A673 (cell line): ENCODE measurements at regions not wholly inside any gene's neighbourhood (a gene's known extent, or its start where the extent isn't known, plus 50 kb on each side); places are given as distances from the start of the nearest gene placed in this dataset.

Experiments
- CTCF ChIP-seq: fragments of 300-800, 200-600 bp; sonication (generic); conservative IDR thresholded peaks from 2 replicates; pipeline ENCODE4 v1.5.1; 2017; ENCODE audit warnings: low read depth, mild to moderate bottlenecking, antibody characterized with exemption, low read length, moderate library complexity, mixed read lengths
- EZH2 ChIP-seq: fragments of 200-600 bp; sonication (generic); IDR thresholded peaks from 2 replicates; pipeline ENCODE4 v1.6.1; 2017; ENCODE audit warnings: borderline replicate concordance, low read depth, mild to moderate bottlenecking, mixed read lengths, antibody characterized with exemption, low read length; ENCODE audit not compliant: poor library complexity, severe bottlenecking

- TF ChIP-seq CTCF = no peak
- TF ChIP-seq EZH2 = no peak
Measured at GRCh38 chr2:140091926-140092325, 1311.7 kb upstream of the NXPH2 start.
